HG03521 (cell line): ENCODE measurements at regions not wholly inside any gene's neighbourhood (a gene's known extent, or its start where the extent isn't known, plus 50 kb on each side); places are given as distances from the start of the nearest gene placed in this dataset.
"Not testable (repeated sequence)": the region's sequence is repeated elsewhere in the genome, so short reads cannot be mapped to it uniquely, and the experiment has no call there.

Source experiments
- ATAC-seq: cut with Tn5 transposase; IDR thresholded peaks from one replicate; pipeline ENCODE4 v1.9.1; 2021; ENCODE audit warnings: mild to moderate bottlenecking, moderate library complexity; ENCODE audit not compliant: unreplicated experiment

- ATAC-seq, result no peak
Observed at GRCh38 chr2:38484957-38485356, 107.9 kb upstream of the ATL2 start.

- ATAC-seq, result no peak
Observed at GRCh38 chr2:38483776-38484501, 106.9 kb upstream of the ATL2 start.

GRCh38 chr2:38482710-38483109 is 105.6 kb upstream of the ATL2 start:
- ATAC-seq, result not testable (repeated sequence)

GRCh38 chr2:38480617-38481016 is 103.5 kb upstream of the ATL2 start:
- ATAC-seq, result no peak

GRCh38 chr2:38477006-38477405 is 99.9 kb upstream of the ATL2 start:
- ATAC-seq, result no peak

GRCh38 chr2:38475567-38475881 is 98.5 kb upstream of the ATL2 start:
- no peak for ATAC-seq

GRCh38 chr2:38474715-38475566 is 97.9 kb upstream of the ATL2 start:
- ATAC-seq, result no peak

- ATAC-seq, result no peak
Observed at GRCh38 chr2:38474021-38474456, 97.0 kb upstream of the ATL2 start.

GRCh38 chr2:38473333-38474005 is 96.4 kb upstream of the ATL2 start:
- no peak for ATAC-seq

GRCh38 chr2:38470115-38470514 is 93.0 kb upstream of the ATL2 start:
- no peak for ATAC-seq

GRCh38 chr2:38467768-38468455 is 90.8 kb upstream of the ATL2 start:
- no peak for ATAC-seq

- ATAC-seq, result no peak
Observed at GRCh38 chr2:38466876-38467767, 90.0 kb upstream of the ATL2 start.

- ATAC-seq, result no peak
Observed at GRCh38 chr2:38466409-38466808, 89.3 kb upstream of the ATL2 start.

- ATAC-seq, result no peak
Observed at GRCh38 chr2:38465789-38466127, 88.7 kb upstream of the ATL2 start.

- no peak for ATAC-seq
Observed at GRCh38 chr2:38464971-38465788, 88.1 kb upstream of the ATL2 start.

- no peak for ATAC-seq
Observed at GRCh38 chr2:38463752-38464151, 86.7 kb upstream of the ATL2 start.

- no peak for ATAC-seq
Observed at GRCh38 chr2:38462121-38462661, 85.1 kb upstream of the ATL2 start.

- ATAC-seq, result no peak
Observed at GRCh38 chr2:38461470-38461869, 84.4 kb upstream of the ATL2 start.

GRCh38 chr2:38460313-38460712 is 83.2 kb upstream of the ATL2 start:
- no peak for ATAC-seq
